Keratinocyte (primary cell): ENCODE measurements at regions not wholly inside any gene's neighbourhood (a gene's known extent, or its start where the extent isn't known, plus 50 kb on each side); places are given as distances from the start of the nearest gene placed in this dataset.

ENCODE experiments used
- DNase-seq: peaks from one replicate; pipeline ENCODE4 v3.0.0-alpha.2; 2011; ENCODE audit warnings: low read depth, missing footprints, low spot score
- FAIRE-seq: peaks from 2 replicates; lab custom pipeline; 2011; peaks lifted over from hg19 to GRCh38; lab: Jason Lieb, UNC
- H2AFZ ChIP-seq: 2 replicates; pipeline ENCODE4 v1.6.0; 2012; ENCODE audit warnings: low read length, control low read depth, inconsistent platforms; ENCODE audit not compliant: control insufficient read depth
- H3K27ac ChIP-seq: 2 replicates; pipeline ENCODE4 v1.5.1; 2011; ENCODE audit warnings: low read length; ENCODE audit not compliant: control insufficient read depth, insufficient read depth
- H3K27me3 ChIP-seq: 3 replicates; pipeline ENCODE4 v1.6.0; 2011; ENCODE audit warnings: low read length; ENCODE audit not compliant: control insufficient read depth, insufficient read depth; ENCODE audit errors: extremely low read depth
- H3K36me3 ChIP-seq, 2 experiments: 2 replicates in 1 of 2; 3 replicates in 1 of 2; pipeline ENCODE4 v1.5.1; 2011; ENCODE audit warnings: low read length in 2 of 2, mild to moderate bottlenecking in 1 of 2; ENCODE audit not compliant: control insufficient read depth in 2 of 2, insufficient read depth in 2 of 2; ENCODE audit errors: extremely low read depth in 1 of 2
- H3K4me1 ChIP-seq: 3 replicates; pipeline ENCODE4 v1.5.1; 2011; ENCODE audit warnings: low read length; ENCODE audit not compliant: control insufficient read depth, insufficient read depth; ENCODE audit errors: extremely low read depth
- H3K4me2 ChIP-seq: 3 replicates; pipeline ENCODE4 v1.6.0; 2011; ENCODE audit warnings: low read depth, low read length; ENCODE audit not compliant: control insufficient read depth, insufficient read depth; ENCODE audit errors: extremely low read depth
- H3K4me3 ChIP-seq, 3 experiments: fragments of 200-600 bp in 1 of 3; sonication (generic) in 1 of 3; 2 replicates in 2 of 3; 3 replicates in 1 of 3; pipeline ENCODE4 v1.5.1; 2011 to 2016; ENCODE audit warnings: low read length in 3 of 3, mild to moderate bottlenecking in 3 of 3, control low read depth in 2 of 3, inconsistent platforms in 1 of 3, low read depth in 1 of 3, mixed read lengths in 1 of 3, mixed run types in 1 of 3, moderate library complexity in 1 of 3; ENCODE audit not compliant: control insufficient read depth in 2 of 3, insufficient read depth in 2 of 3; ENCODE audit errors: extremely low read depth in 1 of 3
- H3K79me2 ChIP-seq: 2 replicates; pipeline ENCODE4 v1.6.0; 2012; ENCODE audit warnings: low read length; ENCODE audit not compliant: control insufficient read depth, insufficient read depth
- H3K9ac ChIP-seq: 3 replicates; pipeline ENCODE4 v1.6.0; 2011; ENCODE audit warnings: low read length; ENCODE audit not compliant: control insufficient read depth, insufficient read depth; ENCODE audit errors: extremely low read depth
- H3K9me1 ChIP-seq: 3 replicates; pipeline ENCODE4 v1.6.0; 2011; ENCODE audit warnings: low read length; ENCODE audit not compliant: control insufficient read depth, insufficient read depth; ENCODE audit errors: extremely low read depth
- H3K9me3 ChIP-seq: 2 replicates; pipeline ENCODE4 v1.5.1; 2012; ENCODE audit warnings: low read depth, low read length; ENCODE audit not compliant: control insufficient read depth
- H4K20me1 ChIP-seq: 3 replicates; pipeline ENCODE4 v1.6.0; 2011; ENCODE audit warnings: low read length; ENCODE audit not compliant: control insufficient read depth, insufficient read depth; ENCODE audit errors: extremely low read depth
- CTCF ChIP-seq, 3 experiments: IDR thresholded peaks in 1 of 3; conservative IDR thresholded peaks in 1 of 3; optimal IDR thresholded peaks in 1 of 3; 2 replicates in 2 of 3; 3 replicates in 1 of 3; pipeline versions ENCODE3 to v1.5.1; 2011; ENCODE audit warnings: low read length in 3 of 3, mild to moderate bottlenecking in 3 of 3, moderate library complexity in 2 of 3, control low read depth in 1 of 3, inconsistent platforms in 1 of 3; ENCODE audit not compliant: insufficient read depth in 2 of 3; ENCODE audit errors: extremely low read depth in 1 of 3
- EZH2 ChIP-seq: IDR thresholded peaks from one replicate; pipeline ENCODE4 v1.6.1; 2012; ENCODE audit warnings: inconsistent platforms, mild to moderate bottlenecking, low read length, moderate library complexity
- dilution Hi-C: fragments of 300-500 bp; cut with MboI; formaldehyde crosslinking; loops from one replicate; pipeline ENCODE4 v1.7.0; 2020; ENCODE audit warnings: low sequenced_read_pairs; ENCODE audit not compliant: extremely low pct_ligation_motif_present

DNA sequence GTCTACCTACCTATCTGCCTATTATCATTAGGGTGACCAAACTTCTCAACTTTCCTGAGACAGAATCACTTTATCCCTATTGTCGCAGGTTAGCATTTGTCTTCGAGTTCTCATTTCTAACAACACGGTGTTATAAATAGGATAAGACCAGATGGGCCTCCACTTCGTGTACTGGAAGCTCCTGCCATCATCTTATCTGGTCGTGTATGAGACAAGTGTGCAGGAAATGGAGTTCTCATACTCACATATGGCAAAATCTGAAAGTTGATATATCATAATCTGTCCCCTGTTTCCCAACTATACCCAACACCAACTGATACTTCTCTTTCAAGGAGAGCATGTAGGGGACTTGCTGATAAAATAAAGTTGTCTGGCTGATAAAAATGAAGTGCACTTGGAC lies 287.4 kb upstream of the FOXK1 start:
- Histone ChIP-seq H3K9ac (no peak overlapping the region), H3K79me2 (no peaks in the 10 kb centered on the region), H3K4me2 (no peak overlapping the region), H2AFZ (no peak overlapping the region), H4K20me1 (no peaks in the 10 kb centered on the region), H3K27me3 (no peaks in the 10 kb centered on the region), H3K9me3 (no peaks in the 10 kb centered on the region), H3K4me1 (no peaks in the 10 kb centered on the region), H3K36me3 (no peaks in the 10 kb centered on the region), H3K4me3 (no peak overlapping the region), H3K9me1 (no peaks in the 10 kb centered on the region), H3K27ac (no peak overlapping the region)
- DNase-seq (no peak), FAIRE-seq (no peak)
- TF ChIP-seq CTCF (optimal IDR thresholded peaks at IDR 0.05 in 1 of 3, IDR thresholded peaks at IDR 0.05 in 1 of 3, conservative IDR thresholded peaks at IDR 0.05 in 1 of 3; ENCODE audit: extremely low read depth in 1 of 3, insufficient read depth in 2 of 3, low read length in 3 of 3) (no peak), EZH2 (no peak)
- dilution Hi-C loops = no loop called here

DNA sequence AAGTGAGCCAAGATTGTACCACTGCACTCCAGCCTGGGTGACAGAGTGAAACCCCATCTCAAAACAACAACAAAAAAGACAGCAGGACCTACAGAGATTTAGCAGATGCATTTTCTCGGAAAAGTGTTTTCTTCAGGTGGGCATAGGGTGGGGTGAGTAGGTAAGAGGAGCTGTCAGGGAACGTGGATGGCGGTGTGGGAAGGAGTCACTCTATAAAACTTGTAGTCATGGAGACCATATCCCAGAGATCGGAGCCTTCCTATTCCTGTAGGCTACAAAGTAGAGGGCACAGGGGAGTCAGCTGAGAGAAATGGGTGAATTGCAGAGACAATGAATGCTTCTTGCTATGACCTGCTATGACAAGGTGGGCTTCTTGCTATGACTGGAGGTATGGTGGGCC lies 283.0 kb upstream of the FOXK1 start:
- Histone ChIP-seq H3K27me3 (no peaks in the 10 kb centered on the region), H3K4me2 (no peak overlapping the region), H3K9ac (no peak overlapping the region), H3K27ac (no peak overlapping the region), H3K79me2 (no peaks in the 10 kb centered on the region), H3K9me1 (no peaks in the 10 kb centered on the region), H3K36me3 (no peaks in the 10 kb centered on the region), H3K4me3 (no peak overlapping the region), H2AFZ (no peak overlapping the region), H4K20me1 (no peaks in the 10 kb centered on the region), H3K9me3 (no peaks in the 10 kb centered on the region), H3K4me1 (no peaks in the 10 kb centered on the region)
- dilution Hi-C loops = no loop called here
- DNase-seq = no peak
- FAIRE-seq = no peak
- TF ChIP-seq EZH2 (no peak), CTCF (optimal IDR thresholded peaks at IDR 0.05 in 1 of 3, IDR thresholded peaks at IDR 0.05 in 1 of 3, conservative IDR thresholded peaks at IDR 0.05 in 1 of 3; ENCODE audit: extremely low read depth in 1 of 3, insufficient read depth in 2 of 3, low read length in 3 of 3) (no peak)
